Peyer's patch (tissue), 4 donors: ENCODE measurements at regions not wholly inside any gene's neighbourhood (a gene's known extent, or its start where the extent isn't known, plus 50 kb on each side); places are given as distances from the start of the nearest gene placed in this dataset.

Experiments used
- DNase-seq, 3 donors: peaks; one replicate each; pipeline ENCODE4 v3.0.0-alpha.2; 2017 to 2019
- H3K27ac ChIP-seq, 4 donors: fragments of 200-600 bp; sonication (generic); one replicate each; pipeline ENCODE4 v1.5.1; 2016 to 2019
- H3K27me3 ChIP-seq, 2 donors: fragments of 200-600 bp; sonication (generic); one replicate each; pipeline ENCODE4 v1.5.1; 2019
- H3K36me3 ChIP-seq, 3 donors: fragments of 200-600 bp; sonication (generic); one replicate each; pipeline ENCODE4 v1.5.1; 2016 to 2019
- H3K4me1 ChIP-seq, 4 donors: fragments of 200-600 bp; sonication (generic); one replicate each; pipeline ENCODE4 v1.5.1; 2016 to 2019
- H3K4me3 ChIP-seq, 4 donors: fragments of 200-600 bp; sonication (generic); 1 replicate in 3 of 4; 2 replicates in 1 of 4; pipeline ENCODE4 v1.5.1; 2016 to 2019; ENCODE audit warnings: mild to moderate bottlenecking in 1 of 4
- H3K9me3 ChIP-seq, 4 donors: fragments of 200-600 bp; sonication (generic); one replicate each; pipeline ENCODE4 v1.5.1; 2016 to 2019; ENCODE audit warnings: mild to moderate bottlenecking in 1 of 4
- CTCF ChIP-seq, 6 experiments: fragments of 450-650 bp in 4 of 6; fragments of 200-600 bp in 2 of 6; sonication (generic) in 1 of 6; IDR thresholded peaks; one replicate each; pipeline ENCODE4 v1.5.1; 2017 to 2019; ENCODE audit warnings: antibody characterized with exemption in 6 of 6, mild to moderate bottlenecking in 3 of 6, moderate library complexity in 1 of 6
- POLR2A ChIP-seq, 2 donors: fragments of 450-650 bp; IDR thresholded peaks; one replicate each; pipeline ENCODE4 v1.5.1; 2017; ENCODE audit warnings: antibody characterized with exemption in 2 of 2, mild to moderate bottlenecking in 2 of 2, moderate library complexity in 2 of 2

DNA sequence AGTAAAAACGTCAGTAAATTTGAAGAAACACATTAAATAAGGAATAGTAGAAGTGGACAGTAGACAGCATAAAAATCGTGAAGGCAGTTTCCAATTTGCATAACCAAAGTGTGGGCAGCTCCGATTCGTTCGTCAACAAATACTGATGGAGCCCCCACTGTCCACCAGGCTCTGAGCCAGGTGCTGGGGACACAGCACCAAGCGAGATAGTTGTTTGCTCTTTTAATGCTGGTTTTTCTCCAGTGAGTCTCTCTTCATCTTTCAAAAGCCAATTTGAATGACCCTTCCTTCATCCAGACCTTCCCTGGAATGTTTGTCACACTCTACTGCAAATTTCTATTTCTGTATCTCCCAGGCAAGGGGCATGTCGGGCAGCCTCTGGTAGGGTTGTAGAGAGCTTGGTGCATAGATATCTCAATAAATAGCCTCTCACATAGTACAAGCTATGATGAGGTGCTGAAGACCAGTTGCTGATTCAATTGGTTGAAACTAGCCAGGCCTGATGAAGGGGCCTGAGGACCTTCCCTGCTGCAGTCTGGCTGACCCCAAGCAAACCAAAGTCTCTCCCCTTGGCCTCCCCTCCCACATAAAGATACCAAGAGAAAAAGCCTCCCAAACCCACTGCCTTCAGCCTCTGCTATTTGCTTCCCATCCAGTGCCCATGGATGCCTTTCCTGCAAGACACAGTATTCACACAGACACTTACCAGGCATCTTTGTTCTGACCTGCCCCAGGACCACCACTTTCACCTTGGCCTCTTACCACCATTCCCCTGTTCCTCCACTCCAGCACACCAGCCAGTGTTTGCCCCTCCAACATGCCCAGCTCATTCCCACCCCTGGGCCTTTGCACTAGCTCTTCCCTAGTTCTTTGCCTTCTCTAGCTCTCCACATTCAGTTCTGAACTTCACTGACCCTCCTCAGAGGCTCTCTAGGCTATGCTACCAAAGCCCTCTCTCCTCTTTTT is 125.2 kb downstream of the CEBPB start:
- Histone ChIP-seq H3K27ac (peak overlapping the region in 1 of 4 donors; percentile 8), H3K27me3 (no peaks in the 10 kb centered on the region), H3K9me3 (no peaks in the 10 kb centered on the region), H3K4me1 (peaks cover 0 to 6% (median 0%) of the 10 kb centered on the region in 4 donors), H3K4me3 (no peak overlapping the region), H3K36me3 (no peaks in the 10 kb centered on the region)
- DNase-seq: peak in 1 of 3 donors; percentile 25
- TF ChIP-seq POLR2A (IDR thresholded peaks at IDR 0.05): no peak
- no peak for TF ChIP-seq CTCF (IDR thresholded peaks at IDR 0.05)

GRCh38 chr20:50317116-50317515 is 126.5 kb downstream of the CEBPB start:
- Histone ChIP-seq H3K27ac (no peak overlapping the region), H3K36me3 (no peaks in the 10 kb centered on the region), H3K4me3 (no peak overlapping the region), H3K9me3 (no peaks in the 10 kb centered on the region), H3K27me3 (no peaks in the 10 kb centered on the region), H3K4me1 (peaks cover 0 to 18% (median 0%) of the 10 kb centered on the region in 4 donors)
- TF ChIP-seq POLR2A (IDR thresholded peaks at IDR 0.05): no peak
- TF ChIP-seq CTCF (IDR thresholded peaks at IDR 0.05): no peak
- no peak for DNase-seq

GRCh38 chr20:50317609-50318008 is 127.0 kb downstream of the CEBPB start:
- no peaks in the 10 kb centered on the region for H3K27me3 ChIP-seq
- no peak overlapping the region for H3K4me3 ChIP-seq
- DNase-seq: no peak
- H3K27ac ChIP-seq: no peak overlapping the region
- H3K36me3 ChIP-seq: no peaks in the 10 kb centered on the region
- no peaks in the 10 kb centered on the region for H3K9me3 ChIP-seq
- peaks cover 0 to 19% (median 0%) of the 10 kb centered on the region in 4 donors for H3K4me1 ChIP-seq
- no peak for TF ChIP-seq POLR2A (IDR thresholded peaks at IDR 0.05)
- no peak for TF ChIP-seq CTCF (IDR thresholded peaks at IDR 0.05)

DNA sequence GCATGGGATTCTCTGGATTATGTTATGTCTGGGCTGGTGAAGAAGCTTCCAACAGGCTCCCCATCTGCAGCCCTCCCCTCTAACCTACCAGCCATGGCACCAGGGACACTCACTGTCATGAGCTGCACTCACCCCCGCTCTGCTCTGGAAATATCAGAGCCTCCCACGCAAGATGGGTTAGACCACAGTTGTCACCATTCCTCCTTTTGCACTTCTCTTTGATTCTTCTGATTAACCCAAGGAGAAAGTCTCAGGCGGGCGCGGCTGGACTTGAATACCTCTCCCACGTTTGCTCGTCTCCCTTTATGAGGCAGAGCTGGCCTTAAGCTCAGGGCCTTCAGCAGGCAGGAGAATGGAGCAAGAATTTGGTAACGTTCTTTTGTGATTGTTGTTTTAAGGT is 128.1 kb downstream of the CEBPB start:
- TF ChIP-seq CTCF (IDR thresholded peaks at IDR 0.05): no peak
- TF ChIP-seq POLR2A (IDR thresholded peaks at IDR 0.05): no peak
- H3K27ac ChIP-seq: no peak overlapping the region
- H3K36me3 ChIP-seq: no peaks in the 10 kb centered on the region
- H3K9me3 ChIP-seq: no peaks in the 10 kb centered on the region
- H3K4me1 ChIP-seq: peaks cover 0 to 19% (median 0%) of the 10 kb centered on the region in 4 donors
- H3K4me3 ChIP-seq: no peak overlapping the region
- no peaks in the 10 kb centered on the region for H3K27me3 ChIP-seq
- no peak for DNase-seq

DNA sequence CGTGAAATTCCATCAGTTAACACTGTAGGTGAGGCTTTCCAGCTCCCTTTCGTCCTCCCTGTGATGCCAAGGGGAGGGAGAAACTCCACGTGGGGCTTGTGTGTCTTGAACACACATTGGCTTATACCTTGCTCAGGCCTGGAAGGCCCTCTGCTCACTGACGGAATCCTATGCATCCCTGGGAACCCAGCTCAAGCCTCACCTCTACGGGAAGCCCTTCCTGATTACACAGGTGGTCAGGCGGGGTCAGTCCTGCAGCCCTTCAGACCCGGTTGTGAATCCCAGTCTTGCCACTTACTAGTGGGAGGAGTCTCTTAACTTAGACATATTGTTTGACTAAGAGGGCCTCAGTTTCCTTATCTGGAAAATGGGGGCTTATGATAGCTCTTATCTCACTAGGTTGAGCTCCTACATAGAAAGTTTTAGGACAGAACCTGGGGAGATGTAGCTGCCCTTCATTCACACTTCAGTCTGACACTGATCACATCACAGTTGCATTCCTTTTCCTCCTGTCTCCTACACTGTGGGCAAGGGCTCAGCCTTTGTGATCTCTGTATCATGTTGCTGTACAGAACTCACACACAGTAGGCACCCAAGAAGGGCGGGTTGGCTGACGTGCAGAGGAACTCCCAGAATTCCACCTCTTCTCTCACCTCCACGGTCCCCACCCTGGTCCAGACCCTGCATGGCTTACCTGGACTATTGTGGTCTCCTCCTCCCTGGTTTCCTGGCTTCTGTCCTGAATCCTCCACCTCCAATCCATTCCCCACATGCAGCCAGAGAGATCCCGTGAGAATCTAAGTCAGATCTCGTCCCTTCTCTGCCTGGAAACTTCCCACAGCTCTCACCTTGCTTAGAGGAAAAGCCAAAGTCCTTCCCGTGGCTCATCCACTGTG is 129.6 kb downstream of the CEBPB start:
- Histone ChIP-seq H3K36me3 (no peaks in the 10 kb centered on the region), H3K27ac (peak overlapping the region; percentile 50 to 75 (median 64)), H3K9me3 (no peaks in the 10 kb centered on the region), H3K4me3 (peak overlapping the region in 2 of 4 donors; percentile 1 to 21), H3K4me1 (peaks cover 0 to 19% (median 0%) of the 10 kb centered on the region in 4 donors), H3K27me3 (no peaks in the 10 kb centered on the region)
- TF ChIP-seq CTCF (IDR thresholded peaks at IDR 0.05) (no peak), POLR2A (IDR thresholded peaks at IDR 0.05) (no peak)
- DNase-seq: no peak
